CD4-positive, alpha-beta memory T cell (primary cell): ENCODE measurements at regions not wholly inside any gene's neighbourhood (a gene's known extent, or its start where the extent isn't known, plus 50 kb on each side); places are given as distances from the start of the nearest gene placed in this dataset.

Source experiments
- CTCF ChIA-PET: fragments of 350-600 bp; sonication (Branson Sonifier 250); formaldehyde crosslinking; loops from one replicate; lab custom pipeline; 2021; ENCODE audit warnings: inconsistent platforms; ENCODE audit not compliant: partially characterized antibody; lab: Charles Lee
- POLR2A ChIA-PET: fragments of 350-600 bp; sonication (Branson Sonifier 250); formaldehyde crosslinking; loops from one replicate; lab custom pipeline; 2021; ENCODE audit not compliant: partially characterized antibody; lab: Charles Lee
- DNase-seq, 5 donors: peaks; one replicate each; pipeline versions ENCODE4 v3.0.0 to v3.0.0-alpha.2; 2020 to 2022; ENCODE audit warnings: mixed read lengths in 1 of 5
- H3K27ac ChIP-seq: one replicate; pipeline ENCODE4 v1.7.0; 2013; ENCODE audit warnings: low read depth, low read length
- H3K27me3 ChIP-seq: 2 replicates; pipeline ENCODE4 v1.7.0; 2013; ENCODE audit warnings: mild to moderate bottlenecking, low read length, moderate library complexity; ENCODE audit not compliant: insufficient read depth
- H3K36me3 ChIP-seq: 2 replicates; pipeline ENCODE4 v1.7.0; 2013; ENCODE audit warnings: mild to moderate bottlenecking, low read length, moderate library complexity; ENCODE audit not compliant: insufficient read depth
- H3K4me1 ChIP-seq: 2 replicates; pipeline ENCODE4 v1.7.0; 2013; ENCODE audit warnings: mild to moderate bottlenecking, low read length, moderate library complexity; ENCODE audit not compliant: insufficient read depth
- H3K4me3 ChIP-seq, 2 donors: one replicate each; pipeline ENCODE4 v1.7.0; 2013; ENCODE audit warnings: low read length in 2 of 2, mild to moderate bottlenecking in 1 of 2
- H3K9me3 ChIP-seq, 2 donors: one replicate each; pipeline ENCODE4 v1.7.0; 2013; ENCODE audit warnings: low read length in 2 of 2, control low read depth in 1 of 2; ENCODE audit not compliant: control insufficient read depth in 1 of 2
- H3K27ac Mint-ChIP-seq, 7 donors: one replicate each; pipeline ENCODE4 v1.8.0; 2020 to 2021; ENCODE audit warnings: mixed read lengths in 7 of 7, mild to moderate bottlenecking in 6 of 7, inconsistent platforms in 3 of 7, moderate library complexity in 3 of 7
- H3K27me3 Mint-ChIP-seq, 2 donors: one replicate each; pipeline ENCODE4 v1.8.0; 2020 to 2021; ENCODE audit warnings: mixed read lengths in 2 of 2
- H3K36me3 Mint-ChIP-seq, 2 donors: one replicate each; pipeline ENCODE4 v1.8.0; 2020 to 2021; ENCODE audit warnings: mixed read lengths in 2 of 2, inconsistent platforms in 1 of 2, mild to moderate bottlenecking in 1 of 2
- H3K4me1 Mint-ChIP-seq, 4 donors: one replicate each; pipeline ENCODE4 v1.8.0; 2020 to 2021; ENCODE audit warnings: mixed read lengths in 4 of 4, mild to moderate bottlenecking in 1 of 4
- H3K4me3 Mint-ChIP-seq, 8 donors: one replicate each; pipeline ENCODE4 v1.8.0; 2020 to 2021; ENCODE audit warnings: mixed read lengths in 8 of 8, mild to moderate bottlenecking in 7 of 8, moderate library complexity in 6 of 8, inconsistent platforms in 3 of 8
- H3K9me3 Mint-ChIP-seq, 8 donors: one replicate each; pipeline ENCODE4 v1.8.0; 2020 to 2021; ENCODE audit warnings: mixed read lengths in 8 of 8, mild to moderate bottlenecking in 5 of 8, inconsistent platforms in 3 of 8, moderate library complexity in 1 of 8
- intact Hi-C: fragments of 100-400 bp; cut with micrococcal nuclease; formaldehyde crosslinking; loops from one replicate; pipeline ENCODE4 v1.15.1; 2023

- no peak overlapping the region for H3K4me3 Mint-ChIP-seq
These were observed 79.0 kb downstream of the LBH start for GRCh38 chr2:30310371-30310770.

DNA sequence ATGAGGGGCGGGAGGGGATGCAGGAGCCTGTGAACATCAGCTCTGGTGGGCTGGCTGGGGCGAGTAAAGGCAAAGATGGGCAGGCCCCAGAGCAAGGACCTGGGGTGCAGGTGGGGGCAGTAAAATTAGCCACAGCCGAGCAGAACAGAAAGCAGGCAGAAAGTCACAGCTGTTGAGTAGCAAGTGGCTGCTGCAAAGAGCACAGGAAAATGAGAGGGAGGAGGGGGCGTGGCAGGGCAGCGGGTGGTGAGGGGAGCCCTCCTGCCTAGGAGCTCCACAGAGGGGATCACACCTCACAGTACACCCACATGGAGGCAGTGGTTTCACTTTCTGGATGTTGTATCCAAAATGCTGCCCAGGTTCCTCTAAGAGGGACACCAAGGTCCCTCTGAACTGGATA is 79.6 kb downstream of the LBH start:
- H3K36me3 ChIP-seq = no peaks in the 10 kb centered on the region
- no peak for DNase-seq
- ChIA-PET CTCF (interaction anchor here (0.5 to 1.4 kb wide), 4 partner anchors 15 to 399 kb away, joined by 3 to 4 read pairs (median 3); no protein-coding TSS in a partner anchor), POLR2A (no interaction called here)
- H3K27ac ChIP-seq = no peak overlapping the region
- intact Hi-C loops = no loop called here
- H3K4me1 ChIP-seq = peaks cover 25% of the 10 kb centered on the region
- no peaks in the 10 kb centered on the region for H3K36me3 Mint-ChIP-seq
- H3K27ac Mint-ChIP-seq = peak overlapping the region in 3 of 7 donors; percentile 9 to 53 (median 32)
- H3K9me3 Mint-ChIP-seq = peaks cover 0 to 7% (median 4%) of the 10 kb centered on the region in 8 donors
- H3K9me3 ChIP-seq = no peaks in the 10 kb centered on the region
- H3K27me3 ChIP-seq = no peaks in the 10 kb centered on the region
- no peak overlapping the region for H3K4me3 Mint-ChIP-seq
- H3K4me1 Mint-ChIP-seq = peaks cover 15 to 24% (median 22%) of the 10 kb centered on the region in 4 donors
- no peak overlapping the region for H3K4me3 ChIP-seq
- H3K27me3 Mint-ChIP-seq = no peaks in the 10 kb centered on the region

More at GRCh38 chr2:30310371-30310770, 79.0 kb downstream of the LBH start:
- Histone ChIP-seq H3K27ac (no peak overlapping the region), H3K36me3 (no peaks in the 10 kb centered on the region), H3K4me3 (no peak overlapping the region), H3K9me3 (no peaks in the 10 kb centered on the region), H3K4me1 (peaks cover 20% of the 10 kb centered on the region), H3K27me3 (no peaks in the 10 kb centered on the region)
- no peaks in the 10 kb centered on the region for H3K36me3 Mint-ChIP-seq
- H3K9me3 Mint-ChIP-seq = peaks cover 0 to 7% (median 4%) of the 10 kb centered on the region in 8 donors
- ChIA-PET POLR2A (interaction anchor here (1.1 to 2.6 kb wide), 2 partner anchors 14 to 137 kb away, joined by 3 to 6 read pairs; no protein-coding TSS in a partner anchor), CTCF (interaction anchor here (0.6 to 1.4 kb wide), 3 partner anchors 15 to 62 kb away, joined by 3 to 4 read pairs (median 3); no protein-coding TSS in a partner anchor)
- peak overlapping the region in 1 of 7 donors; percentile 42 for H3K27ac Mint-ChIP-seq
- no peak for DNase-seq
- peaks cover 10 to 18% (median 16%) of the 10 kb centered on the region in 4 donors for H3K4me1 Mint-ChIP-seq
- H3K27me3 Mint-ChIP-seq = no peaks in the 10 kb centered on the region
- intact Hi-C loops = no loop called here

DNA sequence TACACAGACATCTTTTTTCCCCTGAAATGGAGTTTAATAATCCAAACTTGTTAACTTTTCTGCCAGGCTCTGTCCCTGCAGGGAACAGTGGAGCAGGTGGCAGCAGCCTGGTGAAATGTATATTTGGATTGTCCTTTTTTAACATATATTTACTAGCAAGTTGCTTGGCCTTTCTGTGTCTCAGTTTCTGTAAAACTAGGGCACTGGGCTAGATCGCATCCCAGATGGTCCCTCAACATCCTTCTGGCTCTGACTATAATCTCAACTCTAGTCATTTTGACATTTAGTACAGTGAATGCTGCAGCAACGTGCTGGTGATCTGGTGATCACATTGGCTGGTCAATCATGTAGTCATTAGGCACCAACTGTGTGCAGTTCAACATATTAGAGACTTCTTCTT is 80.4 kb downstream of the LBH start:
- POLR2A ChIA-PET = no interaction called here
- Mint-ChIP-seq H3K4me3 (no peak overlapping the region), H3K9me3 (peaks cover 0 to 7% (median 4%) of the 10 kb centered on the region in 8 donors), H3K27ac (peak overlapping the region in 2 of 7 donors; percentile 22 to 53), H3K27me3 (no peaks in the 10 kb centered on the region), H3K4me1 (peaks cover 20 to 31% (median 28%) of the 10 kb centered on the region in 4 donors), H3K36me3 (no peaks in the 10 kb centered on the region)
- no peak overlapping the region for H3K4me3 ChIP-seq
- H3K4me1 ChIP-seq = peaks cover 33% of the 10 kb centered on the region
- no peaks in the 10 kb centered on the region for H3K27me3 ChIP-seq
- H3K36me3 ChIP-seq = no peaks in the 10 kb centered on the region
- H3K27ac ChIP-seq = no peak overlapping the region
- CTCF ChIA-PET = interaction anchor here (1.1 to 1.4 kb wide), 3 partner anchors 14 to 398 kb away, joined by 3 to 4 read pairs (median 3); no protein-coding TSS in a partner anchor
- DNase-seq = no peak
- H3K9me3 ChIP-seq = no peaks in the 10 kb centered on the region
- intact Hi-C loops = no loop called here

DNA sequence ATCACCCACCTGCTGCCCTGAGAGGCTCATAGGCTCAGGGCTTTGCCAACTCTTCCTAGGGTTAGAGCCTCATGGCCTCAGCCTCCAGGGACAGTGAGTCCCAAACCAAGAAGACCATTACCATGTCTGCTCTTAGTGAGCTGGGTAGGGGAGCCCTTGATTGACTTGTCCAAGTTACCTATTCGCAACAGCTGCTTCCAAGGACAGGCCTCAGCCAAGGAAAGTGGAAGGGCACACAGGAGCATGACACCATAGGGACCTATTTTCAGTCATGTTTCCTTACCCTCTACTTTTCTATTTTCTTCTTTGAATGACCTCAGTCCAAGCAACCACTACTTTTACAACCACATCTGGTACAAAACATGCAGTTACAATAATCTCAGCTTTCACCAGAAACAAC is 81.6 kb downstream of the LBH start:
- DNase-seq = no peak
- H3K4me3 Mint-ChIP-seq = no peak overlapping the region
- H3K27ac Mint-ChIP-seq = peak overlapping the region in 4 of 7 donors; percentile 13 to 59 (median 55)
- CTCF ChIA-PET = interaction anchor here (0.8 to 1.0 kb wide), 2 partner anchors 20 to 398 kb away, joined by 3 read pairs; no protein-coding TSS in a partner anchor
- no peaks in the 10 kb centered on the region for H3K27me3 ChIP-seq
- intact Hi-C loops = no loop called here
- H3K27me3 Mint-ChIP-seq = no peaks in the 10 kb centered on the region
- no peaks in the 10 kb centered on the region for H3K36me3 ChIP-seq
- peaks cover 23 to 37% (median 31%) of the 10 kb centered on the region in 4 donors for H3K4me1 Mint-ChIP-seq
- no peak overlapping the region for H3K4me3 ChIP-seq
- no peak overlapping the region for H3K27ac ChIP-seq
- H3K36me3 Mint-ChIP-seq = no peaks in the 10 kb centered on the region
- H3K4me1 ChIP-seq = peaks cover 34% of the 10 kb centered on the region
- peaks cover 0 to 7% (median 4%) of the 10 kb centered on the region in 8 donors for H3K9me3 Mint-ChIP-seq
- H3K9me3 ChIP-seq = no peaks in the 10 kb centered on the region
- POLR2A ChIA-PET = no interaction called here

- Histone ChIP-seq H3K9me3 (no peaks in the 10 kb centered on the region), H3K4me1 (peaks cover 34% of the 10 kb centered on the region), H3K36me3 (no peaks in the 10 kb centered on the region), H3K27me3 (no peaks in the 10 kb centered on the region), H3K27ac (peak overlapping the region; percentile 16), H3K4me3 (peak overlapping the region in 1 of 2 donors; percentile 14)
- CTCF ChIA-PET = interaction anchor here (1.7 kb wide), 1 partner anchor 20 kb away, joined by 5 read pairs; no protein-coding TSS in a partner anchor
- H3K27ac Mint-ChIP-seq = peak overlapping the region; percentile 16 to 93 (median 91)
- H3K27me3 Mint-ChIP-seq = no peaks in the 10 kb centered on the region
- peak overlapping the region in 4 of 8 donors; percentile 26 to 82 (median 36) for H3K4me3 Mint-ChIP-seq
- intact Hi-C loops = loop anchor here (2.0 to 5.0 kb wide), 2 partner anchors 22 to 33 kb away; no protein-coding TSS in a partner anchor
- DNase-seq = no peak
- POLR2A ChIA-PET = interaction anchor here (1.1 to 3.7 kb wide), 5 partner anchors 18 to 83 kb away, joined by 3 to 26 read pairs (median 8); partner anchors contain the start of gene LBH
- peaks cover 23 to 37% (median 30%) of the 10 kb centered on the region in 4 donors for H3K4me1 Mint-ChIP-seq
- no peaks in the 10 kb centered on the region for H3K36me3 Mint-ChIP-seq
- H3K9me3 Mint-ChIP-seq = peaks cover 0 to 7% (median 4%) of the 10 kb centered on the region in 8 donors
These were observed 83.6 kb downstream of the LBH start for GRCh38 chr2:30314981-30315380.

DNA sequence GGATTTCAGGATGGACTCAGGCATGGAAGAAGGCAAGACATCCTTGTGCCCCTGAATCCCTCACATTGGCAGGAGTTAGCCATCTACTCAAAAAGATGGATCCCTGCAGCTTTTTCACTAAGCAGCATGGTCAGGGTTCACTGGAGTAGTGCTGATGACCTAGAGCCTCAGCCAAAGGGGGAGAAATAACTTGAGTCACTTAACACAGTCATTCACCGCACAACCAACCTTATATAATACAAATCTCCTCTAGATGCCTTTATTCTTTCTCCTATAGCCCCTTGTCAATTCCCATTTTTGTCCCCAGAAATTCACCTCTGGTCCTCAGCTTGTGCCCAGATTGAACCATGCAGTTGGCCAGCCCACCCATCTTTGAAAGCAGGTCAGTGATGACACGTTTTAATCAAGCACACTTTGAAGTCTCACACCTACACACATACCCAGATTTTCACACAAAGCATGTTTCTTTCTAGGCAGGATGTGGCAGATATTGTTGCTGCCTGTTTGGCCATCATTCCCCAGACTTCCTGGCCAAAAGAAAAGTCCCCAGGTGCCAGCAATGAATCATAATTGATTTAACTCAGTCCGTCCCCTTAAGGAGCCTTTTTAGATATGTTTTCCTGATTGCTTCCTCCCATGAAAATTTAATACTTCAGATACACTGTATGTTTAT is 84.2 kb downstream of the LBH start:
- Mint-ChIP-seq H3K4me3 (peak overlapping the region in 6 of 8 donors; percentile 43 to 82 (median 68)), H3K27ac (peak overlapping the region; percentile 69 to 94 (median 93)), H3K27me3 (no peaks in the 10 kb centered on the region), H3K4me1 (peaks cover 23 to 35% (median 29%) of the 10 kb centered on the region in 4 donors), H3K9me3 (peaks cover 0 to 7% (median 4%) of the 10 kb centered on the region in 8 donors), H3K36me3 (no peaks in the 10 kb centered on the region)
- Histone ChIP-seq H3K4me3 (peak overlapping the region in 1 of 2 donors; percentile 14), H3K27me3 (no peaks in the 10 kb centered on the region), H3K9me3 (no peaks in the 10 kb centered on the region), H3K36me3 (no peaks in the 10 kb centered on the region), H3K4me1 (peaks cover 31% of the 10 kb centered on the region), H3K27ac (peak overlapping the region; percentile 16)
- intact Hi-C loops = loop anchor here (2.0 to 5.0 kb wide), 2 partner anchors 21 to 33 kb away; no protein-coding TSS in a partner anchor
- POLR2A ChIA-PET = interaction anchor here (1.1 to 3.7 kb wide), 6 partner anchors 10 to 83 kb away, joined by 3 to 26 read pairs (median 6); partner anchors contain the start of gene LBH
- CTCF ChIA-PET = interaction anchor here (1.7 kb wide), 1 partner anchor 19 kb away, joined by 5 read pairs; no protein-coding TSS in a partner anchor
- peak; percentile 25 to 56 (median 40) for DNase-seq
